Sigmoid colon (tissue), 6 donors: ENCODE measurements at regions not wholly inside any gene's neighbourhood (a gene's known extent, or its start where the extent isn't known, plus 50 kb on each side); places are given as distances from the start of the nearest gene placed in this dataset.

Experiments
- DNase-seq: peaks from one replicate; pipeline ENCODE4 v3.0.0-alpha.2; 2019
- H3K27ac ChIP-seq, 4 donors: fragments of 200-600 bp; sonication (generic); one replicate each; pipeline ENCODE4 v1.5.1; 2016 to 2019; ENCODE audit warnings: mild to moderate bottlenecking in 1 of 4
- H3K27me3 ChIP-seq, 3 donors: fragments of 200-600 bp; sonication (generic); one replicate each; pipeline ENCODE4 v1.5.1; 2019; ENCODE audit warnings: mild to moderate bottlenecking in 1 of 3
- H3K36me3 ChIP-seq, 4 donors: fragments of 200-600 bp; sonication (generic); one replicate each; pipeline ENCODE4 v1.5.1; 2016 to 2019
- H3K4me1 ChIP-seq, 4 donors: fragments of 200-600 bp; sonication (generic); one replicate each; pipeline ENCODE4 v1.5.1; 2017 to 2019
- H3K4me3 ChIP-seq, 4 donors: fragments of 200-600 bp; sonication (generic); one replicate each; pipeline ENCODE4 v1.5.1; 2017 to 2019; ENCODE audit warnings: mild to moderate bottlenecking in 2 of 4, moderate library complexity in 1 of 4
- H3K9me3 ChIP-seq, 4 donors: fragments of 200-600 bp in 3 of 4; sonication (generic) in 3 of 4; one replicate each; pipeline versions ENCODE4 v1.5.1 to v1.6.1; 2013 to 2019
- CTCF ChIP-seq, 4 experiments: fragments of 450-650 bp in 3 of 4; fragments of 200-600 bp in 1 of 4; IDR thresholded peaks; one replicate each; pipeline ENCODE4 v1.5.1; 2016 to 2019; ENCODE audit warnings: antibody characterized with exemption in 4 of 4, mild to moderate bottlenecking in 3 of 4, moderate library complexity in 2 of 4
- EP300 ChIP-seq, 4 donors: sonication (generic); formaldehyde crosslinking; IDR thresholded peaks; one replicate each; pipeline ENCODE4 v1.6.1; 2017; ENCODE audit warnings: antibody characterized with exemption in 4 of 4
- POLR2A ChIP-seq, 2 donors: fragments of 450-650 bp; IDR thresholded peaks; one replicate each; pipeline ENCODE4 v1.6.1; 2016; ENCODE audit warnings: antibody characterized with exemption in 2 of 2, mild to moderate bottlenecking in 2 of 2, moderate library complexity in 2 of 2
- POLR2AphosphoS5 ChIP-seq, 4 donors: sonication (generic); formaldehyde crosslinking; IDR thresholded peaks; one replicate each; pipeline ENCODE4 v1.6.1; 2017; ENCODE audit warnings: antibody characterized with exemption in 4 of 4
- WGBS, 2 donors: extraction: QIAGEN DNeasy Blood & Tissue Kit; methylation state at CpG; one replicate each; pipeline ENCODE4 v1.1.7; 2013; 5-methylcytosine and 5-hydroxymethylcytosine counted together
- intact Hi-C: fragments of 100-400 bp; cut with DNase I; formaldehyde crosslinking; loops from one replicate; pipeline ENCODE4 v1.15.1; 2023
- donor health status: healthy with polysubstance abuse.
- donor health status: healthy.

GRCh38 chr3:27644941-27645340 is 77.2 kb downstream of the EOMES start:
- Histone ChIP-seq H3K36me3 (no peaks in the 10 kb centered on the region), H3K4me1 (no peaks in the 10 kb centered on the region), H3K27me3 (no peaks in the 10 kb centered on the region), H3K4me3 (no peak overlapping the region), H3K27ac (no peak overlapping the region), H3K9me3 (no peaks in the 10 kb centered on the region)
- intact Hi-C loops = no loop called here
- no peak for DNase-seq
- no peak for TF ChIP-seq POLR2A (IDR thresholded peaks at IDR 0.05)
- TF ChIP-seq POLR2AphosphoS5 (IDR thresholded peaks at IDR 0.05) = no peak
- TF ChIP-seq EP300 (IDR thresholded peaks at IDR 0.05) = no peak
- TF ChIP-seq CTCF (IDR thresholded peaks at IDR 0.05) = no peak
- WGBS, 2 donors = 96 to 97% methylated on average over 4 of the region's 4 CpGs

- Histone ChIP-seq H3K36me3 (no peaks in the 10 kb centered on the region), H3K4me1 (no peaks in the 10 kb centered on the region), H3K4me3 (no peak overlapping the region), H3K27me3 (no peaks in the 10 kb centered on the region), H3K9me3 (no peaks in the 10 kb centered on the region), H3K27ac (no peak overlapping the region)
- TF ChIP-seq CTCF (IDR thresholded peaks at IDR 0.05) (no peak), POLR2A (IDR thresholded peaks at IDR 0.05) (no peak), EP300 (IDR thresholded peaks at IDR 0.05) (no peak), POLR2AphosphoS5 (IDR thresholded peaks at IDR 0.05) (no peak)
- 74 to 81% methylated on average over 3 of the region's 3 CpGs for WGBS, 2 donors
- intact Hi-C loops = no loop called here
- no peak for DNase-seq
Measured at GRCh38 chr3:27643355-27643754, 78.8 kb downstream of the EOMES start.

GRCh38 chr3:27642796-27643195 is 79.3 kb downstream of the EOMES start:
- no peak overlapping the region for H3K4me3 ChIP-seq
- no peaks in the 10 kb centered on the region for H3K9me3 ChIP-seq
- H3K27ac ChIP-seq = no peak overlapping the region
- H3K4me1 ChIP-seq = no peaks in the 10 kb centered on the region
- intact Hi-C loops = no loop called here
- WGBS, 2 donors = 93 to 94% methylated on average over 5 of the region's 5 CpGs
- TF ChIP-seq POLR2AphosphoS5 (IDR thresholded peaks at IDR 0.05) = no peak
- no peak for TF ChIP-seq EP300 (IDR thresholded peaks at IDR 0.05)
- no peak for TF ChIP-seq CTCF (IDR thresholded peaks at IDR 0.05)
- no peak for TF ChIP-seq POLR2A (IDR thresholded peaks at IDR 0.05)
- no peaks in the 10 kb centered on the region for H3K27me3 ChIP-seq
- no peaks in the 10 kb centered on the region for H3K36me3 ChIP-seq
- DNase-seq = no peak

- H3K4me3 ChIP-seq = no peak overlapping the region
- intact Hi-C loops = no loop called here
- H3K9me3 ChIP-seq = no peaks in the 10 kb centered on the region
- H3K36me3 ChIP-seq = no peaks in the 10 kb centered on the region
- H3K27me3 ChIP-seq = no peaks in the 10 kb centered on the region
- DNase-seq = no peak
- H3K27ac ChIP-seq = no peak overlapping the region
- no peak for TF ChIP-seq POLR2AphosphoS5 (IDR thresholded peaks at IDR 0.05)
- TF ChIP-seq POLR2A (IDR thresholded peaks at IDR 0.05) = no peak
- no peak for TF ChIP-seq CTCF (IDR thresholded peaks at IDR 0.05)
- no peak for TF ChIP-seq EP300 (IDR thresholded peaks at IDR 0.05)
- no peaks in the 10 kb centered on the region for H3K4me1 ChIP-seq
- 60 to 83% methylated on average over 5 of the region's 5 CpGs for WGBS, 2 donors
Measured at GRCh38 chr3:27641888-27642601, 80.1 kb downstream of the EOMES start.

GRCh38 chr3:27641271-27641800 is 80.8 kb downstream of the EOMES start:
- intact Hi-C loops = no loop called here
- Histone ChIP-seq H3K27ac (no peak overlapping the region), H3K27me3 (no peaks in the 10 kb centered on the region), H3K4me3 (no peak overlapping the region), H3K36me3 (no peaks in the 10 kb centered on the region), H3K4me1 (no peaks in the 10 kb centered on the region), H3K9me3 (no peaks in the 10 kb centered on the region)
- no peak for TF ChIP-seq POLR2AphosphoS5 (IDR thresholded peaks at IDR 0.05)
- no peak for TF ChIP-seq POLR2A (IDR thresholded peaks at IDR 0.05)
- no peak for TF ChIP-seq EP300 (IDR thresholded peaks at IDR 0.05)
- no peak for TF ChIP-seq CTCF (IDR thresholded peaks at IDR 0.05)
- DNase-seq = no peak
- 88 to 96% methylated on average over 1 of the region's 1 CpG for WGBS, 2 donors
